Amniotic stem cell (primary cell): ENCODE measurements at regions not wholly inside any gene's neighbourhood (a gene's known extent, or its start where the extent isn't known, plus 50 kb on each side); places are given as distances from the start of the nearest gene placed in this dataset.
"Not testable (repeated sequence)": the region's sequence is repeated elsewhere in the genome, so short reads cannot be mapped to it uniquely, and the experiment has no call there.

Experiments
- DNase-seq: peaks from one replicate; lab custom pipeline; 2025; lab: John Stamatoyannopoulos, UW

GRCh38 chr22:34599567-34599966 lies 466.4 kb upstream of the ISX start:
- no peak for DNase-seq

- DNase-seq: no peak
Measured at GRCh38 chr22:34604312-34604711, 461.6 kb upstream of the ISX start.

- no peak for DNase-seq
Measured at GRCh38 chr22:34608106-34608505, 457.9 kb upstream of the ISX start.

- no peak for DNase-seq
Measured at GRCh38 chr22:34608540-34609115, 457.3 kb upstream of the ISX start.

- no peak for DNase-seq
Measured at GRCh38 chr22:34609646-34610045, 456.3 kb upstream of the ISX start.

- DNase-seq: no peak
Measured at GRCh38 chr22:34620161-34620560, 445.8 kb upstream of the ISX start.

- no peak for DNase-seq
Measured at GRCh38 chr22:34620832-34621231, 445.1 kb upstream of the ISX start.

- DNase-seq: no peak
Measured at GRCh38 chr22:34622602-34623001, 443.4 kb upstream of the ISX start.

GRCh38 chr22:34623580-34623979 lies 442.4 kb upstream of the ISX start:
- no peak for DNase-seq

- not testable (repeated sequence) for DNase-seq
Measured at GRCh38 chr22:34625892-34626291, 440.1 kb upstream of the ISX start.

- no peak for DNase-seq
Measured at GRCh38 chr22:34638128-34638527, 427.8 kb upstream of the ISX start.

- DNase-seq: no peak
Measured at GRCh38 chr22:34639911-34640310, 426.0 kb upstream of the ISX start.

GRCh38 chr22:34645375-34645774 lies 420.6 kb upstream of the ISX start:
- no peak for DNase-seq

GRCh38 chr22:34669001-34669400 lies 397.0 kb upstream of the ISX start:
- DNase-seq: no peak

GRCh38 chr22:34683031-34683430 lies 382.9 kb upstream of the ISX start:
- DNase-seq: not testable (repeated sequence)

GRCh38 chr22:34684278-34684677 lies 381.7 kb upstream of the ISX start:
- not testable (repeated sequence) for DNase-seq

- DNase-seq: no peak
Measured at GRCh38 chr22:34687116-34687515, 378.8 kb upstream of the ISX start.

- DNase-seq: no peak
Measured at GRCh38 chr22:34688825-34689224, 377.1 kb upstream of the ISX start.

- DNase-seq: no peak
Measured at GRCh38 chr22:34696557-34696956, 369.4 kb upstream of the ISX start.

GRCh38 chr22:34702279-34702678 lies 363.7 kb upstream of the ISX start:
- DNase-seq: no peak

- no peak for DNase-seq
Measured at GRCh38 chr22:34709641-34710040, 356.3 kb upstream of the ISX start.

GRCh38 chr22:34722901-34723300 lies 343.1 kb upstream of the ISX start:
- no peak for DNase-seq

GRCh38 chr22:34736081-34736480 lies 329.9 kb upstream of the ISX start:
- DNase-seq: no peak

- DNase-seq: no peak
Measured at GRCh38 chr22:34738661-34739400, 327.1 kb upstream of the ISX start.
